Fibroblast of skin of back (primary cell): ENCODE measurements at regions not wholly inside any gene's neighbourhood (a gene's known extent, or its start where the extent isn't known, plus 50 kb on each side); places are given as distances from the start of the nearest gene placed in this dataset.
"Not testable (repeated sequence)": the region's sequence is repeated elsewhere in the genome, so short reads cannot be mapped to it uniquely, and the experiment has no call there.

Experiments used
- DNase-seq: peaks from one replicate; pipeline ENCODE4 v3.0.0-alpha.2; 2013

DNA sequence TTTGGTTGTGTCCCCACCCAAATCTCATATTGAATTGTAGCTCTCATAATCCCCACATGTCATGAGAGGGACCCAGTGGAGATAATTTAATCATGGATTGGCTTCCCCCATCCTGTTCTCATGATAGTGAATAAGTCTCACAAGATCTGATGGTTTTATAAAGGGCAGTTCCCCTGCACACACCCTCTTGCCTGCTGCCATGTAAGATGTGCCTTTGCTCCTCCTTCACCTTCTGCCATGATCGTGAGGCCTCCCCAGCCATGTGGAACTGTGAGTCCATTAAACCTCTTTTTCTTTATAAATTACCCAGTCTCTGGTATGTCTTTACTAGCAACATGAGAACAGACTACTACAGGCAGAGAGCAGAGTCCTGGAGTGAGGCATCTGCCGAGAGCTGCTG, 90.2 kb upstream of the SLC45A1 start:
- not testable (repeated sequence) for DNase-seq

DNA sequence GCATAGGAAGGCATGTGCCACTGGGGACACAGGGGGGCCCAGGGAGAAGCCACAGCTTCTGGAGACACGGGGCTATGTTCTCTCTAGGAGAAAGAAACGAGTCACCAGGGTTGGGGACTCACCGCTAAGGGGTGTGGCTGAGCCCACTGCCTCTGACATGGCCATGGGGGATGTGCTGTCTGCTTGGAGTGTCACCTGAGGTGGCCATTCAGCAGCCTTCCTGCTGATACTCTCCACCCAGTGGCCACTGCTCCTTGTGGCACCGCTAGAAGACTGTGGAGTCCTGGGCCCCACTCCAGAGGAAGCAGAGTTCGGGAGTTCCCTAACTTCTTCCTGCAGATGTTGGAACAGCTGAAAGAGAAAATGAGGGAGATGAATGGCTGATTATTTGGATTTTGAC, 91.2 kb upstream of the SLC45A1 start:
- no peak for DNase-seq

DNA sequence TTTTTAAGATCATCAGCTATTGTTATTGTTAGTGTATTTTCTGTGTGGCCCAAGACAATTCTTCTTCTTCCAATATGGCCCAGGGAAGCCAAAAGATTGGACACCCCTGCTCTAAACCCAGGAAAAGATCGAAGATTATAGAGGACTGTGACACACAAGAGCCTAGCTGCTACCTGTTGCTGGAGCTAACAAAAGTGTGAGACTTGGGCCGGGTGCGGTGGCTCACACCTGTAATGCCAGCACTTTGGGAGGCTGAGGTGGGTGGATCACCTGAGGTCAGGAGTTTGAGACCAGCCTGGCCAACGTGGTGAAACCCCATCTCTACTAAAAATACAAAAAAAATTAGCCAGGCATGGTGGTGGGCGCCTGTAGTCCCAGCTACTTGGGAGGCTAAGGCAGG, 91.9 kb upstream of the SLC45A1 start:
- DNase-seq = not testable (repeated sequence)

DNA sequence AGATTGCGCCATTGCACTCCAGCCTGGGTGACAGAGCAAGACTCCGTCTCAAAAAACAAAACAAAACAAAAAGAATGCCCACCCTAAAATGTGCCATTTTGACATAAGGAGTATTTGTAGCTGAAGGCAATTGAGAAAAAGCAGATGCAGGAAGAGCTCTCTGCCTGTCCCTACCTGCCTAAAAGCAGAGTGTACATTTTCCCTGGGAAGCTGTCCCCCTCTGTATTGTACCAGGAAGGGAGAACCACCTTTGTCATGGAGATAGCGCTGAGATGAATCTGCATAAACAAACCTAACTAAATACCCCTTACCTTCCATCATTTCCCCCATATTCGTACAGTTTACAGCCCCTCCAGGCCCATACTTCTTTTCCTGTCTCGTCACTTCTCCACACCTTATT, 94.4 kb upstream of the SLC45A1 start:
- no peak for DNase-seq

DNA sequence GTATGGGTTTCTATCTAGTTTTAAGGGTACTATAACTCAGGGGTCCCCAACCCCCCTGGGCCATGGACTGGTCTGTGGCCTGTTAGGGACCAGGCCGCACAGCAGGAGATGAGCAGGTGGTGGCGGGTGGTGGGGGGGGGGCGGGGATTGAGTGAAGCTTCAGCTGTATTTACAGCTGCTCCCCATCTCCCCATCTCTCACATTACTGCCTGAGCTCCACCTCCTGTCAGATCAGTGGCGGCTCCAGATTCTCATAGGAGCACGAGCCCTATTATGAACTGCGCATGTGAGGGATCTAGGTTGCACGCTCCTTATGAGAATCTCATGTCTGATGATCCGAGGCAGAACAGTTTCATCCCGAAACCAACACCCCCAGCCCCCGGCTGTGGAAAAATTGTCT, 95.1 kb upstream of the SLC45A1 start:
- no peak for DNase-seq

DNA sequence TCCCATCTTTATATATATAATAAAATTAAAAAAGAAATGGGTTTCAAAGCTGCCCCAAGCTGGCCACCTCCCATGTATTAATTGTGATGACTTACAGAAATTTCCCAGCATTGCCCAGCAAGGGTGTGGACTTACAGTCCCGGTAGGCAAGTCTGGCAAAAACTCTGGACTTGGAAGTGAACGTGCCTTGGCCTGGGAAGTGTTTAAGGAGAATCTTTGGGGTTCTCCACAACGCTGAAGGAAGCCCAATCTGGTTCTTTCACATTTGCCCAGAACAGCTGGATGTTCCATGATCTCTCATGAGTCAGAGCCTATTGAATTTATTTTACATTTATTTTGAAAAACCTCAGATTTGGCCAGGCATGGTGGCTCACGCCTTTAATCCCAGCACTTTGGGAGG, 98.4 kb upstream of the SLC45A1 start:
- DNase-seq = no peak

DNA sequence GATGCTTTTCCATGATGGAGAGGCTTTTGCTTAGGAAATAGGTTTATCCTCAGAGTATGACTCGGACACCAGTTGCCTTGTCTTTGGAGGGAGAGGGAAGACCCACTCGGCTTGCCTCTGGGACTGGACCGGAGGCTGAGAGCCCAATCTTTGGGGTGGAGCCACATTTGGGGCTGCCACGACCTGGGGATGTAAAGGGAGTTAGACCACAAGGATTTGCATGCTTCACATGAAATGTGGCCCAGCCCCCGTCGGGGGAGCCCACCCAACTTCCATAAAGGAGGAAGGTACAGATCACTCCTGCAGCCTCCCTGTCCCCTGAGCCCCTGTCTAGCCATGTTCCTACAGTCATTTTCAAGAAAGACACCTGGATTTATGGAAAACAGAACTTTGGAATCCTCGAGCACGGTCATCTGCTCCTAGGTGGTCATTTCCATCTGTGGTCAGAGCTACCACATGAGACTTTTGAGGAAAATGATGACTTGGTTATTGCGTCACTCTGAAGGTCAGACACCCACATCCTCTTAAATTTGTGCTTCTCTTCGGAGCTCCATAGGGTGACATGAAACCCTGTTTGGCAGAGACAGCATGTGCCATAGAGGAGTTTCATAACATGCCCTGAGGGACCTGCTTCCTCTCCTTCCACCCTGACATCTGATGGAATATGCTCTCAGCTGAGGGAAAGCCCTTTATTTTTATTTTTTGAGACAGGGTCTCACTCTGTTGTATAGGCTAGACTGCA, 99.4 kb upstream of the SLC45A1 start:
- no peak for DNase-seq

DNA sequence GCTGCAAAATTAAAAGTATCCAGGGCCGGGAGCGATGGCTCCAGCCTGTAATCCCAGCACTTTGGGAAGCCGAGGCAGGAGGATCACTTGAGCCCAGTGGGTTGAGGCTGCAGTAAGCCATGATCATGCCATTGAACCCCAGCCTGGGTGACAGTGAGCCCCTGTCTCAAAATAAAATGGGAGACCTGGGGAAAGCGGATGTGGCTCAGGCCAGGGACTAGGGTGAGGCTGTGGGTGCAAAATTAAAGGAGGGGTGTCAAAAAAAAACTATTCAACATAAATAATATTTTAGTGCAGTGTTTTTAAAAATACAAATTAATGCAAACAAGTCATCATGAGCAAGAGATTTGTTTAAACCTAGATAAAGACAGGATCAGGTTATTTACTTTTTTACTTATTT, 100.1 kb upstream of the SLC45A1 start:
- no peak for DNase-seq

DNA sequence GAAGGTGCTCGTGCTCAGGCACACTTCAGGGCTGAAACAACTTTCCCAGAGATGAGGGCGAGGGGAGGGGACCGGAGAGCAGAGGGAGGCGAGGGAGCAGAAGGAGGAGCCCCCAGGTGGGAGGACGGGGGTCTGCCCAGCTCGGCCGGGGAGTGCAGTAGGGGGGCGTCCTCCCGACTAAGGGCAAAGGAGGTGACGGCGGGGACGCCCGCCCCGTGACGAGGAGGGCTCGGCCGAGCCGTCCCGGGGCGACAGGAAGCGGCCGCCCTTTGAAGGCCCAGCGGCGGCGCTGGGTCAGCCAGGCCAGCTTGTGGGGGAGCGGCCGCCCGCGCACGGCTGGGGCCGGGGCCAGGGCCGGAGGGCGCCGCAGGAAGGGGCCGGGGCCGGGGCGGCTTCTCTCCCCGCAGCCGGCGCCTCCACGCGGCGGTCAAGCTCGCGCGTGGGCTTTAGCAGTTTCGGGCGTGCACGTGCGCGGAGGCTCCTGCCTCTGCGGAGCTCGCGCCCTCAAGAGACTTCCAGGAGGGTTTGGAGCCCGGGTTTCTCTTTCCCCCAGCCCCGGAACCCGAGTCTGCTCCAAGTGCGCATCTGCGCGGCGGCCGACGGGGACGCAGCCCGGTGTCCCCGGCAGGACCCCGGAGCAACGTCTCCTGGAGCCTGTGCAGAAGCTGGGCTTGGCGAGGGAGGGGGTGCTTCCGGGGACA, 100.8 kb upstream of the SLC45A1 start:
- no peak for DNase-seq

DNA sequence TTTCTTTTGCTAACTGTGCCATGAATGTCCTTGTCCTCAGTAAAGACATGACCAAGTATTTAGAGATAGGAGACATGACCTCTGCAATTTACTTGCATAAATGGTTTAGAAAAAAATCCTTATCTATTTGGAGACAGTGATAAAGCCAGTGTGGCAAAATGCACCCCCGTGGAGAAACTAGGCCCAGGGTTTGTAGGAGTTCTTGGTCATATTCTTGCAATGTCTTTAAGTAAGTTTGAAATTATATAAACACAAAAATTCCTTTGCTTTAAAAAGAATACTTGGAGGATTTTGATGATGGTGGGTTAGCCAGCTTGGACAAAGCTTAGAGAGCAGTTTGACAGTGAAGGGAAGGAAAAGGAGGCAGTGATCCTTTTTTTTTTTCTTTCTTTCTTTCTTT, 101.9 kb upstream of the SLC45A1 start:
- no peak for DNase-seq

DNA sequence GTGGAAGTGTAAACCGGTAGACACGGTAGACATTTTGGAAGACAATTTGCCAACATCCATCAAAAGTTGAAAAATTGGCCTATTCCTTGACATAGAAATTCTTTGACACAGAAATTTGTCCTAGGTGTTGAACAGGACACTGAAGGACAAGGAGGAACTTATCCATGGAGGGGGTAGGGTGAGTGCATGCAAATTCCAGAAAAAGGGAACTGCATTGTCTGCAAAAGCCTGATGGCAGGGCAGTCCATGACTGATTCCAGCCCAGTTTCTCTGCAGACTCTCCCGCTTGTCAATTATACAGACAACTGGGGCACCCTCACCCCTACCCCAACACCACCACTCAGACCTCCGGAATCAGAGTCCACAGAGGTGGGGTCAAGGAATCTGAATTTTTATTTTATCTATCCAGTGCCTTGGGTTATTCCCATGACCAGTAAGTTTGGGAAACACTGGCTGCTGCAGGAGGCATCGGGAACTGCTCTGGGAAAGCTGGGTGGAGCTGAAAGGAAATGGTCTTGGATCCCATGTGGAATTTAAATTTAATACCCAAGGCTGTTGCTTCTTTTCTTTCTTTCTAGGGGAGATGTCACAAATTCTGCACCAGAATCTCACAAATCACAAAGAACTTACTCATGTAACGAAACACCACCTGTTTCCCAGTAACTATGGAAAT, 103.3 kb upstream of the SLC45A1 start:
- peak; percentile 63 for DNase-seq

DNA sequence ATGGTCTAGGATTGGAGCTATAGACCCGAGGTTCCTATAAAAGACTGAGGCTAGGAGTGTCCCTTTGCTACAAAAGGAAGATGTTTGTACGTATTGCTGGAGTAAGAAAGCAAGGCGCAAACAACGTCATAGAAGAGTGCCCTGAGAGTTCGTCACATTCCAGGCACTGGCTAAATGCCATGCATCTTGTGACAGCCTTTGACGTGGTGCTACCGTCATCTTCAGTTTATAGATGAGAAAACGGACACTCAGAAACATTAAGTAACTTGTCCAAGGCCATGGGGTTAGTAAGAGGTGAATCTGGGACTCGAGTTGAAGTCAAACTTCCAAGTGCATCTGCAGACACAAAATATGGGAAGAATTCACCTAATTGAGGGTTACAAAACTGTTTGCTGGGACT, 104.2 kb upstream of the SLC45A1 start:
- no peak for DNase-seq

DNA sequence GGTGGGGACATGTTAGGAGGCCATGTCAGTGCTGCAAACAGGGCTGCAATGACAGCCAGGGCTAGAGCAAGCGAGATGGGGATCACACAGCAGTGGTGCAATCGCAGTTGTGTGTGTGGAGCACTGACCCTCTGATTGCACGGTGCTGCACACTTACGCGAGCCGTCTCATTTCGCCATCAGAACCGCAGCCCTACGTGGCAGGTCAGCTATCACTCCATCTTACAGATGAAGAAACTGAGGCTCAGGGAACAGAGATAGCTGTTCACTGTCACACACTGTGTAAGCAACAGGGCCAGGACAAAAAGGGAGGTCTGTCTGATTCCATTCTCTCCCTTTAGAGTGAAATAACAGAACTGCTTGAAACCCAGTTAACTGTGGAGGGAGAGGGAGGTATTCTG, 104.8 kb upstream of the SLC45A1 start:
- no peak for DNase-seq

DNA sequence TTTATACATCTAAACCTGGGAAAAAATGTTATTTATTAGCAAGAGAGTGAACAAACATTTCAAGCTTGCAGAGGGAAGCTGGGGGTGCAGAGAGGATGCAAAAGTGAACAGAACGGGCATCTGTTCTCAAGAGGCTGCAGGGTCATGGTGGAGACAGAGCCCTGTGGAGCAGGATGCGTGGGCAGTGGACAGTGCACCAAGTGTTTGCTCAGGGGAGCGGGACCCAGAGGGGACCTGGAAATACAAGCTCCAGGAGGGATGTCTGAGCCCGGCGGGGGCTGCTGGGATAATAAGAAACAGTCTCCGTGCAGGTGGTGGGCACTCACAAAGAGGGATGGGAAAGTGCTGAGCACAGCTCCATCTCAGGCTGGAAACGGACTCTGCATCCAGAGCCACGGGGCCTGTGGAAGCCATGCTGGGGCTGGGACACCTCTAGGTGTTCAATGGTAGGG, 105.3 kb upstream of the SLC45A1 start:
- DNase-seq = no peak

DNA sequence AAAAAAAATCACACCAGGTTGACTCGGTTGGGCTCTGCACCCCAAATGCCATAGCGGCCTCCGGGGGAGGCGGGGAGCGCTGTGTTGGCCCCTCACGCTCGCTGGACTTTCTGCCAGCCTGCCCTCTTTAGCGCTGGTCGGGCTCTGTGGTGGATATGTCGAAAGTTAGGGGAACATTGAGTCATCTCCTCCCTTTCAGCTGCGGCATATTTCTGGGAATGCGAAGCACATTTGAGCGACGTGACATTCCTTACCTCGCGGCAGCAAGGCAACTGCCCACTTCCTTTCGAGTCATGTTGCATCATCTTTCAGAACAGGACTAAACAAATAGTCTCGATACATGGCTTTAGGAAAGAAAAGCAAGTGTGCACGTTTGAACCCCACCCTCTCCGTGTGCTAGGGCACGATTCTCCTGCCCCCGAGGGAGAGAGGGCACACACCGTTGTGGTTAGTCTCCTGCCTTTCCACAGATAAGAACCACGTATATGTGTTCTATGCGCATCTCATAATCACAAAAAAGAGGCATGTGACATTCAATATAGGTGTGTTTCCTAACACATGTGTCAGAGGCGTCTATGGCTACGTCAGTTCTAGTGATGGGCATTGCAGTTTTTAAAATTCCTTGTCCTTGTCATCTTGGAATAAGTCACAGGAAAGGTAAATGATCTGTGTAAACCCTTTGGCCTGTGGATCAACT, 105.9 kb upstream of the SLC45A1 start:
- peak; percentile 99 for DNase-seq

DNA sequence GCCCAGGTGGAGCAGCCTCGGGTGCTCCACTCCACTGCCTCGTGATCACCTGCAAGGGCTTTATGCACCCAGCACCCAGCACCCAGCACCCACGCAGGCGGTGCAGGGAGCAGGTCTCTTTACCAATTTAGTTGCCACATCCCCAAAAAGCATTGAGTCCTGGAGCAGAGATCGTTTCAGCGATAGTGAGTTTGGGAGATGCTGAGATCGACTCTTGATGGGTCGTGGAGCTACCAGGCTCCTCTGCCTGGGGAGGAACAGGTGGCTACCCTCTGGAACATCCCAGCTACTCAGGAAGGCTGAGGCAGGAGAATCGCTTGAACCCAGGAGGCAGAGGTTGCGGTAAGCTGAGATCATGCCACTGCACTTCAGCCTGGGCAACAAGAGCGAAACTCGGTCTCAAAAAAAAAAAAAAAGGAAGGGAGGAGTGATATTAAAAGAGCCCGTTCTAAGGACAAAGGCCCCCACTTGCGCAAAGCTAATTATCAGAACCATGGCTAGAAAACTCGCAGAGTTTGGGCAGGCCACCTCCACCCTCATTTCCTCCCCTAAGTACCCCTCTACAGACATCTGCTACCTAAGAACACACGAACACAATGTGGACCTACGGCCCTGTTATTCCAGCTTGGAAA, 106.5 kb upstream of the SLC45A1 start:
- DNase-seq = no peak

DNA sequence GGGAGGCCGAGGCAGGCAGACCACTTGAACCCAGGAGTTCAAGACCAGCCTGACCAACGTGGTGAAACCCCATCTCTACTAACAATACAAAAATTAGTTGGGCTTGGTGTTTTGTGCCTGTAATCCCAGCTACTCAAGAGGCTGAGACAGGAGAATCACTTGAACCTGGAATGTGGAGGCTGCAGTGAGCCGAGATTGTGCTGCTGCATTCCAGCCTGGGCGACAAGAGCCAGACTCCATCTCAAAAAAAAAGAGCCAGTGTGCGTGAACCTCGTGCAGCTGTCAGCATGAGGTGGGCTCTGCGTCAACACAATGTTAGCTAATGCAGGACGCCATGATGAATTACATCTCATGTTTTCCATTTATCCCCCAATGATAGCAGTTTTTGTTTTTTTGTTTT, 110.7 kb upstream of the SLC45A1 start:
- DNase-seq = no peak

DNA sequence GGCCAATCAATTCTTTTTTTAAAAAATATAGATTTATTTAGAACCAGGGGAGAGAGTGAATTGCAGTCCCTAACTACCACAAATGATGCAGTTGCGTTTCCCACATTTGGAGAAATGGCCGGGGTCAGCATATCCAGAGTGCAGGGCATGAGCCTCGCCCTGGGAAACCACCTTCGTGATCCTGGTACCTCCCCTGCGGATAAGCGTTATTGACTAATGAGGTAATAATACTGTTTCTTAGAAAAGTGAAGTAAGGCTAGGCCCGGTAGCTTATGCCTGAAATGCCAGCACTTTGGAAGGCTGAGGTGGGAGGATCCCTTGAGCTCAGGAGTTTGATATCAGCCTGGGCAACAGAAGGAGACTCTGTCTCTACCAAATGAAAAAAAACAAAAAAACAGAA, 111.5 kb upstream of the SLC45A1 start:
- no peak for DNase-seq

DNA sequence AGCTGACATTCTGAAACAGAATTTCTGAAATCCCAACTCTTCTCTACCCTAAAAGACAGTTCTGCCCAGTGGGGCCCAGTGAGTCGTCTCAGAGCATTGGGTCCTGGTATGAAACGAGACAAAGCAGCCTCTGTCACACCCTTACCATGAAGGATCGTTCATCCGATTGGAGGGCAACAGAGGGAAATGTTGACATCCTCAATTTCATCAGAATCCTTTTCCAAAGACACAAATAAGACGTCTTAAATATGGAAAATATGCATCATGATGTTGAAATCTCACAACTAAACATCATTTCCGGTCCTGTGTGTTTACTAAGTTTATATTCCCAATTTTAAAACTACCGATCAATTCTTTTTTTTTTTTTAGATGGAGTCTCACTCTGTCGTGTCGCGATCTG, 112.1 kb upstream of the SLC45A1 start:
- no peak for DNase-seq

DNA sequence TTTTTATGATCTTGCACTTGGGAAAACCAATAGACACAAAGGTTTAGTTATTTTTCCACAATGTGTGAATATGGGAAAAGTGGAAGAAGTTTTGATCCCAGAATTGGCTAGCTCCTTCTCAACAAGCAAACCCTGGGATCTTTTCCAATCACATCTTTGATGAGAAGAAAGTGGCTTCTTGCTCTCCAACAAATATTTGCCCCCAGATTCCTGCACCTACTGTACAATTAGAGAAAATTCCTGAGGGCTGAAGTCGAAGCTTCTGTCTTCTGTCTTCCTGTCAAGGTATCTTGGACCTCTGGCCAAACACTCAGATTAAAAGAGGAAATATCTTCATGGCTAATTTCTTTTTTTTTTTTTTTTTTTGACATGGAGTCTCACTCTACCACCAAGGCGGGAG, 113.1 kb upstream of the SLC45A1 start:
- no peak for DNase-seq

DNA sequence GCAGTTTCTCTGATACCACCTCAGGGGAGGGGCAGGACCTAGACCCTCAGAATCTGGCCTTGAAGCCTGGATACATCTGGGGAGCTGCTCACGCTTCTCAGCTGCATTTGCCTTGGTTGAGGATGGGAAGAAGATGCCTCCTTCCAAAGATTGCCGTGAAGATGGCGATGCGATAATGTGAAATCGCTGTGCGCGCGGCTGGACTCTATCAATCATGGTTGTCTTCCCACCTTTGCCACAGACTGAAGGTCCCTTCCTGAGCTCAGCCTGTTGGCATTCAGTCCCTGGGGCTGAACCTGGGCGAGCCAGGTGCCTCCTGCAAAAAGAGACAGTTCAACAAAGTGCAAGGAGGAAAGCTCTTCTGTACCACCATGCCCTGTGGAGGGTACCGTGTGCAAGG, 114.4 kb upstream of the SLC45A1 start:
- DNase-seq = no peak

DNA sequence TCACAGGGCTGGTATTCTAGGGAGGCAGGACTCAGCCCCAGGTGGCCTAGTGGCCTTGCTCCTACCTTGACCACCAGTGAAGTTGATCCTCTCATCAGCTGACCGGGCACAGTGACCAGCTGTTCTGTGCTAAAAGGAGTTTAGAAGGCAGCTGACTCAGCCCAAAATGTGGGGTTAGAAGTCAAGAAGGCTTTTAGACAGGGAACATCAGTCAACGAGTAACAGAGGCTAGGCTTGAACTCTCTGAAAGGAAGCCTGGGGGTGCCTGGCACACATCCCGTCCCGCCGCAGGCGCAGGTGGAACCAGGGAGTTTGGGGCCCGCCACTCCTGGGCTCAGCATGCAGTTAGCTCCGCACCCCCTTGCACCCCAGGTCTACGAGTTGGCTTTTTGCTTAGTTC, 114.9 kb upstream of the SLC45A1 start:
- DNase-seq = no peak
